ENCODE measurements at regions not wholly inside any gene's neighbourhood (a gene's known extent, or its start where the extent isn't known, plus 50 kb on each side); places are given as distances from the start of the nearest gene placed in this dataset.

DNA sequence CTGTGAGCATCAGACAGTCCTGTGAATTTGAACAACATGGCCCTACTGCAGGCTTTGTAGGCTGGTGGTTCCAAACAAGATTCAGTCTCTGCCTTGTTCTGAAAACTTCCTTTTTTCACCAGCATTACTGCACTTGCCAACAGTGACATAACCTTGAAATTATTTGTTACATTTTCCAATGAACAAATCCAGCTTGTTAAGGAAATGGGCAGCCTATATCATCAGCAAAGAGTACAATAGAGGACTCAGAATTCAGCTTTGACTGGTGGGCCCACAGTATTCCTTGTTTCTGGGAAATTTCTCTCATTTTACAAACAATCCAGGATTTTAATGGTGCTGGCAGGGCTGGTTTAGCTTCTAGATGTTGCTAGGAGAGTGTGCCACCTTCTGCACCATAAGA, 703.7 kb upstream of the FZD8 start:
- H2AFZ ChIP-seq (ENCODE audit: low read depth, low read length): no peak overlapping the region
- no peaks in the 10 kb centered on the region for H3K9me3 ChIP-seq (ENCODE audit: insufficient read depth, low read length)
- no peak overlapping the region for H3K4me3 ChIP-seq (ENCODE audit: low read length)
- no peak overlapping the region for H3K9ac ChIP-seq (ENCODE audit: low read length)
- H3K79me2 ChIP-seq (ENCODE audit: low read length): no peaks in the 10 kb centered on the region
- no peaks in the 10 kb centered on the region for H3K4me1 ChIP-seq (ENCODE audit: low read length)
- H3K4me2 ChIP-seq (ENCODE audit: low read length): no peak overlapping the region
- H3K27me3 ChIP-seq (ENCODE audit: low read depth, low read length): no peaks in the 10 kb centered on the region
- no peaks in the 10 kb centered on the region for H3K36me3 ChIP-seq (replicated peaks; ENCODE audit: low read depth, low read length)
- no peaks in the 10 kb centered on the region for H4K20me1 ChIP-seq (ENCODE audit: insufficient read depth, low read length)
- TF ChIP-seq EZH2phosphoT487 (IDR thresholded peaks at IDR 0.05; ENCODE audit: low read depth): no peak
- TF ChIP-seq, protein P1, sequence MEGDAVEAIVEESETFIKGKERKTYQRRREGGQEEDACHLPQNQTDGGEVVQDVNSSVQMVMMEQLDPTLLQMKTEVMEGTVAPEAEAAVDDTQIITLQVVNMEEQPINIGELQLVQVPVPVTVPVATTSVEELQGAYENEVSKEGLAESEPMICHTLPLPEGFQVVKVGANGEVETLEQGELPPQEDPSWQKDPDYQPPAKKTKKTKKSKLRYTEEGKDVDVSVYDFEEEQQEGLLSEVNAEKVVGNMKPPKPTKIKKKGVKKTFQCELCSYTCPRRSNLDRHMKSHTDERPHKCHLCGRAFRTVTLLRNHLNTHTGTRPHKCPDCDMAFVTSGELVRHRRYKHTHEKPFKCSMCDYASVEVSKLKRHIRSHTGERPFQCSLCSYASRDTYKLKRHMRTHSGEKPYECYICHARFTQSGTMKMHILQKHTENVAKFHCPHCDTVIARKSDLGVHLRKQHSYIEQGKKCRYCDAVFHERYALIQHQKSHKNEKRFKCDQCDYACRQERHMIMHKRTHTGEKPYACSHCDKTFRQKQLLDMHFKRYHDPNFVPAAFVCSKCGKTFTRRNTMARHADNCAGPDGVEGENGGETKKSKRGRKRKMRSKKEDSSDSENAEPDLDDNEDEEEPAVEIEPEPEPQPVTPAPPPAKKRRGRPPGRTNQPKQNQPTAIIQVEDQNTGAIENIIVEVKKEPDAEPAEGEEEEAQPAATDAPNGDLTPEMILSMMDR (IDR thresholded peaks at IDR 0.05; ENCODE audit: low read depth, low read length): no peak
- no peak overlapping the region for H3K27ac ChIP-seq (ENCODE audit: low read length)

DNA sequence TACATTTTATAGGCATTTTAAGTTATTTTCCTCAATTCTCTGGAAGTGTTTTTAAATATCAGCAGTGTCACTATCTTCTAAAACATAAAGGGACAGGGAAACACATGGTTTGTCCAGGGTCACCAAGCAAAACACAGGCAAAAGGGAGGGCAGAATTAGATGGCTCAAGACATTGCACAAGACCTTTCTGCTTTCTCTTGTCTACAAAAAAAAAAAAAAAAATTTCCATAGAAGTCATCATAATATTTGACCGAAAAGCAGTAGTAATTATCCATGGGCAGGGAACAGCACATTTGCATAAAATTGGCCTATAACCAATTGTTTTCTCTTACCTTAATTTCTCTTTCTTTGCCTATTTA, 703.1 kb upstream of the FZD8 start:
- Histone ChIP-seq H3K36me3 (replicated peaks; ENCODE audit: low read depth, low read length) (no peaks in the 10 kb centered on the region), H4K20me1 (ENCODE audit: insufficient read depth, low read length) (no peaks in the 10 kb centered on the region), H2AFZ (ENCODE audit: low read depth, low read length) (no peak overlapping the region), H3K27me3 (ENCODE audit: low read depth, low read length) (no peaks in the 10 kb centered on the region), H3K9me3 (ENCODE audit: insufficient read depth, low read length) (no peaks in the 10 kb centered on the region), H3K4me1 (ENCODE audit: low read length) (no peaks in the 10 kb centered on the region), H3K79me2 (ENCODE audit: low read length) (no peaks in the 10 kb centered on the region), H3K4me2 (ENCODE audit: low read length) (no peak overlapping the region), H3K27ac (ENCODE audit: low read length) (no peak overlapping the region), H3K9ac (ENCODE audit: low read length) (no peak overlapping the region), H3K4me3 (ENCODE audit: low read length) (no peak overlapping the region)
- TF ChIP-seq, protein P1 (IDR thresholded peaks at IDR 0.05; ENCODE audit: low read depth, low read length): no peak
- no peak for TF ChIP-seq EZH2phosphoT487 (IDR thresholded peaks at IDR 0.05; ENCODE audit: low read depth)

DNA sequence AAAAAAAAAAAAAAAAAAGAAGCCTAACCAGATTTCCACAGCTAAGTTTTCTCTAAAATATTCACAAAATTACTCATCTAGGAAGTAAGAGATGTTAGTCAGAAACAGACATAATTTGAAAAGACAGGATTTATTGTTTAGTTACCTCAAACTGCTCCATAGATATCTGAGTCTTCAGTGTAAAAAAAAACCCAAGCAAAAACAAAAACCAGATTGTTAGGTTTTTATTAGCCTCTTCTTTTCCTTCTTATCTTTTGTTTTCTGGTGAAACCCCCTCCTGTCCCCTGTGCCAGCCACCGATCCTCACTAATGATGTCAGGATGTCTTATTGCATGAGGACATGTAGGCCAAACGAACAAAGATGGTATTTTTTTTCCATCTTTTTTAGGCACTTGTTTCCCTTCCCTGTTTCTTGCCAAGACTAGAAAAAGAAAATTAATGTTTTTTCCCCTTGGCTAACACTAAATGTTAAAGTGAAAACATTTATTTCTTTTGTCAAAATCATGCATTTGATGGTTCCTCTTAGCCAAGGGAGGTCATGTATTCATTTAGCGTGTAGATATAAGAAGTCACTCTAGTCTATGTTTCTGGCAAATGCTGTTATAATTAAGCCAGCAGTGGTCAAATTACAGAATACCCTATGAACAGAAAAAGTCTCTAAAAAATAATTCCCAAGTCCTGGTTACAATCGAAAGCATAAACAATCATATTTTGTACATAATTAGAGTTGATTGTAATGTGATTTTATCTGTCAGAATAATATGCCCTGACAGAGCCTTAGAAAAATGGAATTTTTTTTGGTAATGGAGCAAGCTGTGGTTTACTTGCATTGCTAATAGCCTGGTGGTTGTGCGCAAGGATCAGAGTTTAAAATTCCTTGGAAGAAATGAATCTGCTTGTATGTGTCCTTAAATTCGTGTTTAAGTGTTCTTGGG, 702.4 kb upstream of the FZD8 start:
- TF ChIP-seq, protein P1 (IDR thresholded peaks at IDR 0.05; ENCODE audit: low read depth, low read length): no peak
- TF ChIP-seq EZH2phosphoT487 (IDR thresholded peaks at IDR 0.05; ENCODE audit: low read depth): no peak
- no peak overlapping the region for H3K9ac ChIP-seq (ENCODE audit: low read length)
- H3K9me3 ChIP-seq (ENCODE audit: insufficient read depth, low read length): no peaks in the 10 kb centered on the region
- no peaks in the 10 kb centered on the region for H3K36me3 ChIP-seq (replicated peaks; ENCODE audit: low read depth, low read length)
- H2AFZ ChIP-seq (ENCODE audit: low read depth, low read length): no peak overlapping the region
- no peak overlapping the region for H3K4me2 ChIP-seq (ENCODE audit: low read length)
- no peaks in the 10 kb centered on the region for H3K27me3 ChIP-seq (ENCODE audit: low read depth, low read length)
- H4K20me1 ChIP-seq (ENCODE audit: insufficient read depth, low read length): no peaks in the 10 kb centered on the region
- no peaks in the 10 kb centered on the region for H3K4me1 ChIP-seq (ENCODE audit: low read length)
- no peak overlapping the region for H3K4me3 ChIP-seq (ENCODE audit: low read length)
- H3K79me2 ChIP-seq (ENCODE audit: low read length): no peaks in the 10 kb centered on the region
- no peak overlapping the region for H3K27ac ChIP-seq (ENCODE audit: low read length)

DNA sequence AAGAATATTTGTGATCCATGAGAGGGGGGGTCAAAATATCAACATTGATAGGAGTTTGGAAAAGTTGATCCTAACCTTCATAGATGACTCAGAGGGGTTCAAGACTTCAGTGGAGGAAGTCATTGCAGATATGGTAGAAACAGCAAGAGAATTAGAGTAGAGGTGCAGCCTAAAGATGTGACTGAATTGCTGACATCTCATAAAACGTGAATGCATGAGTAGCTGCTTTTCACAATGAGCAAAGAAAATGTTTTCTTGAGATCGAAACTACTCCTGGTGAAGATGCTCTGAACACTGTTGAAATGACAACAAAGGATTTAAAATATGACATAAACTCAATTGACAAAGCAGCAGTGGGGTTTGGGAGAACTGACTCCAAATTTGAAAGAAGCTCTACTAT, 700.7 kb upstream of the FZD8 start:
- Histone ChIP-seq H3K4me1 (ENCODE audit: low read length) (no peaks in the 10 kb centered on the region), H2AFZ (ENCODE audit: low read depth, low read length) (no peak overlapping the region), H3K9ac (ENCODE audit: low read length) (no peak overlapping the region), H3K4me2 (ENCODE audit: low read length) (no peak overlapping the region), H3K4me3 (ENCODE audit: low read length) (no peak overlapping the region), H3K27me3 (ENCODE audit: low read depth, low read length) (no peaks in the 10 kb centered on the region), H3K27ac (ENCODE audit: low read length) (no peak overlapping the region), H4K20me1 (ENCODE audit: insufficient read depth, low read length) (no peaks in the 10 kb centered on the region), H3K79me2 (ENCODE audit: low read length) (no peaks in the 10 kb centered on the region), H3K36me3 (replicated peaks; ENCODE audit: low read depth, low read length) (no peaks in the 10 kb centered on the region), H3K9me3 (ENCODE audit: insufficient read depth, low read length) (no peaks in the 10 kb centered on the region)
- TF ChIP-seq, protein P1 (IDR thresholded peaks at IDR 0.05; ENCODE audit: low read depth, low read length): no peak
- no peak for TF ChIP-seq EZH2phosphoT487 (IDR thresholded peaks at IDR 0.05; ENCODE audit: low read depth)

Measured in OCI-LY3 (cell line).